Germinal center (tissue), 1 donor: ENCODE measurements at regions not wholly inside any gene's neighbourhood (a gene's known extent, or its start where the extent isn't known, plus 50 kb on each side); places are given as distances from the start of the nearest gene placed in this dataset.
"Not testable (repeated sequence)": the region's sequence is repeated elsewhere in the genome, so short reads cannot be mapped to it uniquely, and the experiment has no call there.

Source experiments
- DNase-seq: peaks from one replicate; pipeline ENCODE4 v3.0.0; 2012; ENCODE audit warnings: mixed read lengths, low spot score

GRCh38 chr22:19662049-19662684 lies 52.1 kb upstream of the SEPTIN5 start:
- not testable (repeated sequence) for DNase-seq

DNA sequence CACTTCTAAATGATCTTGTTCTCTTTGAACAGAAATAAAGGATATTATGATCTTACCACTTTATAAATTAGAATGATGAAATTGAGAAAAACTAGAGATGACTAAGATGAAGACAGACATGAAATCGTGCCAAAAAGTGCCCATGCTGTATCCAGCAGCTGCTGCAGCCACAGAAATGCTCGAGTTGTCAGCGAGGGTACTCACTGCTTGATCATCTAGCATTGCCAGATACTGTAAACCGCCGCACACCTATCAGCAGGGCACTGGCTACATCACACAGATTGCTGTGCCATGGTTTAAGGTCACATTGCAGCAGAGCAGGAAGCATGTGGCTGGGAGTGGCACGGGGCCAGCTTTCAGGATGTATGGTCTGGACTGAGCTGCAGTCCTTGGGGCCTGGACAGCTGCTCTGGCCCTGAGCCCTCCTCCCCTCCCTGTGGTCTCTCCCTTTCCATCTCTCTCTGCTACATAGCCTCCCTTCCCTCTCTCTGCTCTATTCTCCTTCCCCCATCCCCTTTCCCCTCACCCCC lies 51.0 kb upstream of the SEPTIN5 start:
- no peak for DNase-seq

- DNase-seq, result no peak
Measured at GRCh38 chr22:19663821-19664355, 50.4 kb upstream of the SEPTIN5 start.

DNA sequence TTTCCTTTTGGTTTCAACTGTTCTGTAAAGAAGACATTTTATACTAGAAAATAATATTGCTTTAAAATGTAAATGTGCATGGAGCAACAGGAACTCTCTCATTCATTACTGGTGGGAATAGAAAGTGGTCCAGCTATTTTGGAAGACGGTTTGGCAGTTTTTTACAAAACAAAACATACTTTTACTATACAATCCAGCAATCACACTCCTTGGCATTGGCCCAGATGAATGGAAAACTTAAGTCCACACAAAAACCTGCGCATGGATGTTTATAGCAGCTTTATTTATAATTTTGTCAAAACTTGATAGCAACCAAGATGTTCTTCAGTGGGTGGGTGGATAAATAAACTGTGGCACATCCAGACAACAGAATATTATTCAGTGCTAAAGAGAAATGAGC lies 49.9 kb upstream of the SEPTIN5 start:
- DNase-seq, result no peak
